ENCODE measurements at regions not wholly inside any gene's neighbourhood (a gene's known extent, or its start where the extent isn't known, plus 50 kb on each side); places are given as distances from the start of the nearest gene placed in this dataset.

DNA sequence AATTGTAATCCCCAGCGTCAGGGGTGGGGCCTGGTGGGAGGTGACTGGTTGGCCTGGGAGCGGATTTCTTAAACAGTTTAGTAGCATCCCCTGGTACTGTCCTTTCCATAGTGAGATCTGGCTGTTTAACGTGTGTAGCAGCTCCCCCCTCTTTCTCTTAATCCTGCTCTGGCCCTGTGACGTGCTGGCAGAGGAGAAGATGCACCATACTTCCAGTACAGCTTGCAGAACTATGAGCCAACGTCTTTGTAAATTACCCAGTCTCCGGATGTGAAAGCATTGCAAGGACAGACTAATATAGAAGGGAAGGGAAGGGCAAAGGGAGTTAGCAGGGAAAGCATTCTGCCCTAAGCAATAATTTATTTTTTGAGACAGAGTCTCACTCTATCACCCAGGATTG lies 83.9 kb downstream of the RMI2 start:
- Histone ChIP-seq H3K9me3 (no peaks in the 10 kb centered on the region), H3K4me3 (ENCODE audit: low read depth, low read length) (no peak overlapping the region), H3K27me3 (no peaks in the 10 kb centered on the region), H3K36me3 (no peaks in the 10 kb centered on the region), H3K4me1 (no peaks in the 10 kb centered on the region)
- DNase-seq, result no peak
- TF ChIP-seq, protein P1, sequence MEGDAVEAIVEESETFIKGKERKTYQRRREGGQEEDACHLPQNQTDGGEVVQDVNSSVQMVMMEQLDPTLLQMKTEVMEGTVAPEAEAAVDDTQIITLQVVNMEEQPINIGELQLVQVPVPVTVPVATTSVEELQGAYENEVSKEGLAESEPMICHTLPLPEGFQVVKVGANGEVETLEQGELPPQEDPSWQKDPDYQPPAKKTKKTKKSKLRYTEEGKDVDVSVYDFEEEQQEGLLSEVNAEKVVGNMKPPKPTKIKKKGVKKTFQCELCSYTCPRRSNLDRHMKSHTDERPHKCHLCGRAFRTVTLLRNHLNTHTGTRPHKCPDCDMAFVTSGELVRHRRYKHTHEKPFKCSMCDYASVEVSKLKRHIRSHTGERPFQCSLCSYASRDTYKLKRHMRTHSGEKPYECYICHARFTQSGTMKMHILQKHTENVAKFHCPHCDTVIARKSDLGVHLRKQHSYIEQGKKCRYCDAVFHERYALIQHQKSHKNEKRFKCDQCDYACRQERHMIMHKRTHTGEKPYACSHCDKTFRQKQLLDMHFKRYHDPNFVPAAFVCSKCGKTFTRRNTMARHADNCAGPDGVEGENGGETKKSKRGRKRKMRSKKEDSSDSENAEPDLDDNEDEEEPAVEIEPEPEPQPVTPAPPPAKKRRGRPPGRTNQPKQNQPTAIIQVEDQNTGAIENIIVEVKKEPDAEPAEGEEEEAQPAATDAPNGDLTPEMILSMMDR (IDR thresholded peaks at IDR 0.05; ENCODE audit: low read depth, low read length), result no peak

DNA sequence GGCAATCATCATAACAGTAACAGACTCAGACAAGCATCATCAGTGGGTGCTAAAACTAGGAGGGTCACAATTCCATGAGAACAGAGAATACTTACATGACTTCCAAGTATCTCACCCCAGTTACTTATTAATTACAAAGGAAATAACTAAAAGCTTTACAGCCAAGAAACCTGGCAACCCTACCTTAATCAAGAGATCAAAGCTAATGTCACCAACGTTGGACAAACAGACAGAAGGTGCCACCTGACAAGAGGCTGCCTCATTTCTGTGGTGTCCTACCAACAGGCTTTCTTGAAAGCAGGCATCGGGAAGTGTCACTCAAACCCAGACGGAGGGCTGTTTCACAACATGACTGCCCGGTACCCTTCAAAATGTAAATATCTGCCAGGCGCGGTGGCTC lies 84.6 kb downstream of the RMI2 start:
- Histone ChIP-seq H3K27me3 (no peaks in the 10 kb centered on the region), H3K4me3 (ENCODE audit: low read depth, low read length) (no peak overlapping the region), H3K4me1 (no peaks in the 10 kb centered on the region), H3K36me3 (no peaks in the 10 kb centered on the region), H3K9me3 (no peaks in the 10 kb centered on the region)
- DNase-seq, result no peak
- TF ChIP-seq, protein P1 (IDR thresholded peaks at IDR 0.05; ENCODE audit: low read depth, low read length), result no peak

DNA sequence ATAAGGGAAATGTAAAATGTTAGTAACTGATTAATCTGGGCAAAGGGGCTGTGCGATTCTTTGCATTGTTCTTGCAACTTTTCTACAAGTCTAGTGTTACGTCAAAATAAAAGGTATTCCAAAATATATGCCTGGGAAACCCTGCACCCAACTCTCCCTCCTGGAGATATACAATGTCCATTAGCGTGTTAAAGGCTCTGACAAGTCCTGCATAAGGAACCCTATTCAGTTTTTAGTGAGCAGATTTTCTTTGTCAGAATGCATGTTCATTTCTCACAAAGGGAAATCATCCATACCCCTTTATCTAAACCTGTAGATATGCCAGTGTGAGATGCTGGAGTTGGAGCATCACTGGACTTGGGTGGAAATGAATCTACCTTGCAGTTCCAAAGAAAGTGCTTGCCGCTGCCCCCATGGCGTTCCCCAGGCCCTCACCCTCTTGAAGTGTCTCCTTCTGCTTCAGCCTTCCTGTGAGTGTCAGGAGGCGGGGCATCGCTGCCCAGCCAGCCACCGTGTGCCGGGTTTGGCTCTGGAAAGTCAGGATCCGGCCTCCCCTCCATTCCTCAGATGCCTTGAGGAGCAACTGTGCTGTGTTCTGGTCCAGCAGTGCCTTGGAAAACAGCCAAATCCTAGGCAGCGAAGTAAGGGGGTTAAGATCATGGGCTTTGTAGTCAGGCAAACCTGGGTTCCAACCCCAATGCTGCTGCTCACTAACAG lies 85.5 kb downstream of the RMI2 start:
- no peaks in the 10 kb centered on the region for H3K4me1 ChIP-seq
- no peaks in the 10 kb centered on the region for H3K36me3 ChIP-seq
- H3K4me3 ChIP-seq (ENCODE audit: low read depth, low read length), result no peak overlapping the region
- no peaks in the 10 kb centered on the region for H3K27me3 ChIP-seq
- TF ChIP-seq, protein P1 (IDR thresholded peaks at IDR 0.05; ENCODE audit: low read depth, low read length), result no peak
- no peaks in the 10 kb centered on the region for H3K9me3 ChIP-seq
- DNase-seq, result no peak

DNA sequence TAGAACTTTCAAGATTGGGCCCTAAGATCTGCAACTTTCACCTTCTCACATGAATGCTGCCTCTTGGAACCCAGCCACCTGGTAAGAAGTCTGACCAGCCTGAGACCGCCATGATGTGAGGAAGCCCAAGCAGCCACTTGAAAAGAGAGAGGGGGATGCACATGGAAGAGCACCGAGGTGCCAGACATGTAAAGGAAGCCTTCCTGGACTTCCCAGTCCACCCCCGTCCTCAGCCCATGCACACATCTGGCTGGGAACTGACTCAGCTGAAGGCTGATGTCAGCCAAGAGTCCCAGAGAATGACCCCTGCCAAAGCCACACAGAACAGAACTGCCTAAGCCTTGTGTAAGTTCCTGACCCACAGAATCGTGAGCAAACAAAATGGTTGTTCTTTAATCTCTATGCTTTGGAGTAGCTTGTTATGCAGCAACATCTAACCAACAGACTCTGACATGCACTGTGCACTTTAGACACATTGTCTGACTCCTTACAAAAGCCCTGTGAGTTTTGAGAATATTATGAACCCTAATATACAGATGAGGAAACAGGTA lies 86.7 kb downstream of the RMI2 start:
- Histone ChIP-seq H3K9me3 (no peaks in the 10 kb centered on the region), H3K36me3 (no peaks in the 10 kb centered on the region), H3K27me3 (no peaks in the 10 kb centered on the region), H3K4me1 (no peaks in the 10 kb centered on the region), H3K4me3 (ENCODE audit: low read depth, low read length) (no peak overlapping the region)
- TF ChIP-seq, protein P1 (IDR thresholded peaks at IDR 0.05; ENCODE audit: low read depth, low read length), result no peak
- no peak for DNase-seq

DNA sequence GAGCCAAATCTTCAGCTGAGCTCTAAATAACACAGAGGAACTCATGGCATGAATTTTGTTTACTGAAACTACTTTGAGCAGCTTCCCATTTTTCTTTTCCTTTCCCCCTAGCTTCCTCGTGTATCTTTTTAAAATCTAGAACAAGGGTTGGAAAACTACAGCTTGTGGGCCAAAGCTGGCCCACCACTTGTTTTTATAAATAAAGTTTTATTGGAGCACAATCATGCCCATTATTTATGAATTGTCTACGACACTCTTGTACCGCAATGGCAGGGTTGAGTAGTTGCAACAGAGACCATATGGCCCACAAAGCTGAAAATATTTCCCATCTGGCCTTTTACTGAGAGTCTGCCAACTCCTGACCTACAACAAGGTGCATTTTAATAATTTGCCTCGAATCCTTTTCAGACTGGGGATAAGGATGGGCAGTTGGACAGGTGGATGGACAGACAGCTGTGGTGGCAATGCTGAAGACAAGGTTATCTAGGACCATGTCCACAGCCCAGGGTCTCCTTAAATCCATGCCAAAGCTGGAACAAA lies 87.7 kb downstream of the RMI2 start:
- H3K4me3 ChIP-seq (ENCODE audit: low read depth, low read length), result no peak overlapping the region
- no peaks in the 10 kb centered on the region for H3K9me3 ChIP-seq
- TF ChIP-seq, protein P1 (IDR thresholded peaks at IDR 0.05; ENCODE audit: low read depth, low read length), result no peak
- H3K4me1 ChIP-seq, result no peaks in the 10 kb centered on the region
- no peaks in the 10 kb centered on the region for H3K27me3 ChIP-seq
- DNase-seq, result no peak
- H3K36me3 ChIP-seq, result no peaks in the 10 kb centered on the region

DNA sequence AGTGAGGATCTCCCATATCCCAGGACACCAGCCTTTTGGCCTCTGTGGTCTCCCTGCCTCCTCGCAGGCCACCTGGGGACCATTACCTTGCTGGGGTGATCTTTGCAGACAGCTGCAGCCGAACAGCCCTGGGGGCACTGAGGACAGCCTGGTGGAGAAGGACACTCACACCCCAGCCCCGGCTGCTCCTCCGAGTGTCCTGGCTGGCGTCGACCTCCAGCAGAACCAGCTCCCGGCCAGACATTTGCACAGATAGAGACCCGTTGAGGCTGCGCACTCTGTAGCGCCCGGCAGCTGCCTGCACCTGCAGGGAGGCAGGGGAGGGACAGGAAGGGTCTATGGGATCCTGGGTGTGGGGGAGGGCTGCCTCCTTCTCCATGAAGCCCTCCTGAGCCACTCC lies 90.3 kb downstream of the RMI2 start:
- Histone ChIP-seq H3K4me3 (ENCODE audit: low read depth, low read length) (no peak overlapping the region), H3K9me3 (no peaks in the 10 kb centered on the region; the same call in 1 of the 2 replicates), H3K27me3 (no peaks in the 10 kb centered on the region), H3K36me3 (no peaks in the 10 kb centered on the region), H3K4me1 (no peaks in the 10 kb centered on the region)
- no peak for DNase-seq
- TF ChIP-seq, protein P1 (IDR thresholded peaks at IDR 0.05; ENCODE audit: low read depth, low read length), result no peak
